ENCODE measurements at regions not wholly inside any gene's neighbourhood (a gene's known extent, or its start where the extent isn't known, plus 50 kb on each side); places are given as distances from the start of the nearest gene placed in this dataset.
"Not testable (repeated sequence)": the region's sequence is repeated elsewhere in the genome, so short reads cannot be mapped to it uniquely, and the experiment has no call there.

DNA sequence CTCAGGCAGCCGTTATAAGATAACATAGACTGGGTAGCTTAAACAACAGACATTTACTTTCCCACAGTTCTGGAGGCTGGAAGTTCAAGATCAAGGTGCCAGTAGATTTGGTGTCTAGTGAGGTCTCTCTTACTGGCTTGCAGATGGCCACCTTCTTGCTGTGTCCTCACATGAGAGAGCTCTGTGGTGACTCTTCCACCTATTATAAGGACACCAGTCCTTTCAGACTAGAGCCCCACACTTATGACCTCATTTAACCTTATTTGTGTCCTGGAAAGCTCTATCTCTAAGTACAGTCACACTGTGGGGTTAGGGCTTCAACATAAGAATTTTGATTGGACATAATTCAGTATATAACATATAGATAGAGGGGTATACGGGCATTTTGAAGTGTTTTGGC lies 245.0 kb downstream of the UTRN start (continued):
- TF ChIP-seq, protein P1, sequence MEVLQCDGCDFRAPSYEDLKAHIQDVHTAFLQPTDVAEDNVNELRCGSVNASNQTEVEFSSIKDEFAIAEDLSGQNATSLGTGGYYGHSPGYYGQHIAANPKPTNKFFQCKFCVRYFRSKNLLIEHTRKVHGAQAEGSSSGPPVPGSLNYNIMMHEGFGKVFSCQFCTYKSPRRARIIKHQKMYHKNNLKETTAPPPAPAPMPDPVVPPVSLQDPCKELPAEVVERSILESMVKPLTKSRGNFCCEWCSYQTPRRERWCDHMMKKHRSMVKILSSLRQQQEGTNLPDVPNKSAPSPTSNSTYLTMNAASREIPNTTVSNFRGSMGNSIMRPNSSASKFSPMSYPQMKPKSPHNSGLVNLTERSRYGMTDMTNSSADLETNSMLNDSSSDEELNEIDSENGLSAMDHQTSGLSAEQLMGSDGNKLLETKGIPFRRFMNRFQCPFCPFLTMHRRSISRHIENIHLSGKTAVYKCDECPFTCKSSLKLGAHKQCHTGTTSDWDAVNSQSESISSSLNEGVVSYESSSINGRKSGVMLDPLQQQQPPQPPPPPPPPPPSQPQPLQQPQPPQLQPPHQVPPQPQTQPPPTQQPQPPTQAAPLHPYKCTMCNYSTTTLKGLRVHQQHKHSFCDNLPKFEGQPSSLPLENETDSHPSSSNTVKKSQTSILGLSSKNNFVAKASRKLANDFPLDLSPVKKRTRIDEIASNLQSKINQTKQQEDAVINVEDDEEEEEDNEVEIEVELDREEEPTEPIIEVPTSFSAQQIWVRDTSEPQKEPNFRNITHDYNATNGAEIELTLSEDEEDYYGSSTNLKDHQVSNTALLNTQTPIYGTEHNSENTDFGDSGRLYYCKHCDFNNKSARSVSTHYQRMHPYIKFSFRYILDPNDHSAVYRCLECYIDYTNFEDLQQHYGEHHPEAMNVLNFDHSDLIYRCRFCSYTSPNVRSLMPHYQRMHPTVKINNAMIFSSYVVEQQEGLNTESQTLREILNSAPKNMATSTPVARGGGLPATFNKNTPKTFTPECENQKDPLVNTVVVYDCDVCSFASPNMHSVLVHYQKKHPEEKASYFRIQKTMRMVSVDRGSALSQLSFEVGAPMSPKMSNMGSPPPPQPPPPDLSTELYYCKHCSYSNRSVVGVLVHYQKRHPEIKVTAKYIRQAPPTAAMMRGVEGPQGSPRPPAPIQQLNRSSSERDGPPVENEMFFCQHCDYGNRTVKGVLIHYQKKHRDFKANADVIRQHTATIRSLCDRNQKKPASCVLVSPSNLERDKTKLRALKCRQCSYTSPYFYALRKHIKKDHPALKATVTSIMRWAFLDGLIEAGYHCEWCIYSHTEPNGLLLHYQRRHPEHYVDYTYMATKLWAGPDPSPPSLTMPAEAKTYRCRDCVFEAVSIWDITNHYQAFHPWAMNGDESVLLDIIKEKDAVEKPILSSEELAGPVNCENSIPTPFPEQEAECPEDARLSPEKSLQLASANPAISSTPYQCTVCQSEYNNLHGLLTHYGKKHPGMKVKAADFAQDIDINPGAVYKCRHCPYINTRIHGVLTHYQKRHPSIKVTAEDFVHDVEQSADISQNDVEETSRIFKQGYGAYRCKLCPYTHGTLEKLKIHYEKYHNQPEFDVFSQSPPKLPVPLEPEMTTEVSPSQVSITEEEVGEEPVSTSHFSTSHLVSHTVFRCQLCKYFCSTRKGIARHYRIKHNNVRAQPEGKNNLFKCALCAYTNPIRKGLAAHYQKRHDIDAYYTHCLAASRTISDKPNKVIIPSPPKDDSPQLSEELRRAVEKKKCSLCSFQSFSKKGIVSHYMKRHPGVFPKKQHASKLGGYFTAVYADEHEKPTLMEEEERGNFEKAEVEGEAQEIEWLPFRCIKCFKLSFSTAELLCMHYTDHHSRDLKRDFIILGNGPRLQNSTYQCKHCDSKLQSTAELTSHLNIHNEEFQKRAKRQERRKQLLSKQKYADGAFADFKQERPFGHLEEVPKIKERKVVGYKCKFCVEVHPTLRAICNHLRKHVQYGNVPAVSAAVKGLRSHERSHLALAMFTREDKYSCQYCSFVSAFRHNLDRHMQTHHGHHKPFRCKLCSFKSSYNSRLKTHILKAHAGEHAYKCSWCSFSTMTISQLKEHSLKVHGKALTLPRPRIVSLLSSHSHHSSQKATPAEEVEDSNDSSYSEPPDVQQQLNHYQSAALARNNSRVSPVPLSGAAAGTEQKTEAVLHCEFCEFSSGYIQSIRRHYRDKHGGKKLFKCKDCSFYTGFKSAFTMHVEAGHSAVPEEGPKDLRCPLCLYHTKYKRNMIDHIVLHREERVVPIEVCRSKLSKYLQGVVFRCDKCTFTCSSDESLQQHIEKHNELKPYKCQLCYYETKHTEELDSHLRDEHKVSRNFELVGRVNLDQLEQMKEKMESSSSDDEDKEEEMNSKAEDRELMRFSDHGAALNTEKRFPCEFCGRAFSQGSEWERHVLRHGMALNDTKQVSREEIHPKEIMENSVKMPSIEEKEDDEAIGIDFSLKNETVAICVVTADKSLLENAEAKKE (CRISPR knock-in tag; IDR thresholded peaks at IDR 0.05) = no peak
- TF ChIP-seq, protein P2, sequence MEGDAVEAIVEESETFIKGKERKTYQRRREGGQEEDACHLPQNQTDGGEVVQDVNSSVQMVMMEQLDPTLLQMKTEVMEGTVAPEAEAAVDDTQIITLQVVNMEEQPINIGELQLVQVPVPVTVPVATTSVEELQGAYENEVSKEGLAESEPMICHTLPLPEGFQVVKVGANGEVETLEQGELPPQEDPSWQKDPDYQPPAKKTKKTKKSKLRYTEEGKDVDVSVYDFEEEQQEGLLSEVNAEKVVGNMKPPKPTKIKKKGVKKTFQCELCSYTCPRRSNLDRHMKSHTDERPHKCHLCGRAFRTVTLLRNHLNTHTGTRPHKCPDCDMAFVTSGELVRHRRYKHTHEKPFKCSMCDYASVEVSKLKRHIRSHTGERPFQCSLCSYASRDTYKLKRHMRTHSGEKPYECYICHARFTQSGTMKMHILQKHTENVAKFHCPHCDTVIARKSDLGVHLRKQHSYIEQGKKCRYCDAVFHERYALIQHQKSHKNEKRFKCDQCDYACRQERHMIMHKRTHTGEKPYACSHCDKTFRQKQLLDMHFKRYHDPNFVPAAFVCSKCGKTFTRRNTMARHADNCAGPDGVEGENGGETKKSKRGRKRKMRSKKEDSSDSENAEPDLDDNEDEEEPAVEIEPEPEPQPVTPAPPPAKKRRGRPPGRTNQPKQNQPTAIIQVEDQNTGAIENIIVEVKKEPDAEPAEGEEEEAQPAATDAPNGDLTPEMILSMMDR (conservative IDR thresholded peaks at IDR 0.05; ENCODE audit: low read depth in 2 of 2) = no peak
- no peak for TF ChIP-seq CREB1 (CRISPR knock-in tag; IDR thresholded peaks at IDR 0.05; ENCODE audit: low read depth)

DNA sequence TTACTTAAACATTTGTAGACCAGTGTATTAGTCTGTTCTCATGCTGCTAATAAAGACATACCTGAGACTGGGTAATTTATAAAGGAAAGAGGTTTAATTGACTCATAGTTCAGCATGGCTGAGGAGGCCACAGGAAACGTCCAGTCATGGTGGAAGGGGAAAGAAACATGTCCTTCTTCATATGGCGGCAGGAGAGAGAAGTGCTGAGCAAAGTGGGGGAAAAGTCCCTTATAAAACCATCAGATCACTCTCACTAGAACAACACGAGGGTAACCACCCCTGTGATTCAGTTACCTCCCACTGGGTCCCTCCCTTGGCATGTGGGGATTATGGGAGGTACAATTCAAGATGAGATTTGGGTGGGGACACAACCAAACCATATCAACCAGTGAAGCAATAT lies 247.1 kb downstream of the UTRN start:
- ATAC-seq; DNase-seq (ENCODE audit: low spot score): not testable (repeated sequence)

More for the DNA sequence above, 247.1 kb downstream of the UTRN start:
- peaks cover 27% of the 10 kb centered on the region for H3K36me3 Mint-ChIP-seq (ENCODE audit: low read depth)
- H4K20me1 ChIP-seq (replicated peaks; ENCODE audit: insufficient read depth); H3K9me2 ChIP-seq (ENCODE audit: insufficient read depth); H3K9me3 Mint-ChIP-seq; H3K27ac ChIP-seq (ENCODE audit: low read depth); H3K27me3 Mint-ChIP-seq (ENCODE audit: insufficient read depth, low read depth, poor library complexity); H3K79me2 ChIP-seq (replicated peaks; ENCODE audit: insufficient read depth); H3F3A ChIP-seq (replicated peaks; ENCODE audit: low read depth); H3K36me3 ChIP-seq (ENCODE audit: insufficient read depth); H3K27ac Mint-ChIP-seq; H3K4me1 ChIP-seq (ENCODE audit: insufficient read depth); H3K27me3 ChIP-seq (ENCODE audit: insufficient read depth); H2AFZ ChIP-seq; H3K4me3 ChIP-seq; H3K4me3 Mint-ChIP-seq; H3K4me2 ChIP-seq: not testable (repeated sequence)
- H3K4me1 Mint-ChIP-seq = peaks cover 12% of the 10 kb centered on the region; the same call in 2 of the 3 replicates

Measured in GM23338 (cell line).